PC-9 (cell line): ENCODE measurements at regions not wholly inside any gene's neighbourhood (a gene's known extent, or its start where the extent isn't known, plus 50 kb on each side); places are given as distances from the start of the nearest gene placed in this dataset.

Experiments used
- BruUV-seq: library from RNA; stranded (reverse); fragments of 400-500 nt; replicated peaks from 2 replicates; lab custom pipeline; 2021; lab: Mats Ljungman, UMichigan
- CTCF ChIA-PET: fragments of 300-600 bp; sonication (Branson Sonifier 250); formaldehyde crosslinking; loops from one replicate; lab custom pipeline; 2022; ENCODE audit warnings: antibody characterized with exemption; lab: Charles Lee
- POLR2A ChIA-PET: fragments of 300-600 bp; sonication (Branson Sonifier 250); formaldehyde crosslinking; loops from one replicate; lab custom pipeline; 2022; ENCODE audit warnings: antibody characterized with exemption; ENCODE audit not compliant: unreplicated experiment; lab: Charles Lee
- DNase-seq, 2 experiments: peaks; one replicate each; pipeline versions ENCODE4 v3.0.0 to v3.0.0-alpha.2; 2015 to 2022; ENCODE audit warnings: mixed read lengths in 1 of 2
- H2AFZ ChIP-seq: fragments of 200-600 bp; sonication (generic); 2 replicates; pipeline ENCODE4 v1.8.1; 2017; ENCODE audit warnings: antibody characterized with exemption
- H3F3A ChIP-seq: fragments of 200-600 bp; sonication (generic); 2 replicates; pipeline ENCODE4 v1.8.1; 2017; ENCODE audit warnings: antibody characterized with exemption, mild to moderate bottlenecking, low read depth; ENCODE audit not compliant: insufficient read depth
- H3K27ac ChIP-seq: fragments of 200-600 bp; sonication (generic); 2 replicates; pipeline ENCODE4 v1.6.1; 2016; ENCODE audit warnings: mixed run types
- H3K27me3 ChIP-seq: fragments of 200-600 bp; sonication (generic); 2 replicates; pipeline ENCODE4 v1.6.1; 2016; ENCODE audit warnings: low read depth, mixed run types; ENCODE audit not compliant: insufficient read depth
- H3K36me3 ChIP-seq: fragments of 200-600 bp; sonication (generic); 2 replicates; pipeline ENCODE4 v1.6.1; 2016; ENCODE audit warnings: low read depth, mixed run types
- H3K4me1 ChIP-seq: fragments of 200-600 bp; sonication (generic); replicated peaks from 2 replicates; pipeline ENCODE4 v1.6.1; 2016; ENCODE audit warnings: mixed run types; ENCODE audit not compliant: insufficient read depth
- H3K4me2 ChIP-seq: fragments of 200-600 bp; sonication (generic); 2 replicates; pipeline ENCODE4 v1.6.1; 2017; ENCODE audit warnings: mixed run types
- H3K4me3 ChIP-seq: fragments of 200-600 bp; sonication (generic); 2 replicates; pipeline ENCODE4 v1.6.1; 2016; ENCODE audit warnings: mixed run types
- H3K79me2 ChIP-seq: fragments of 200-600 bp; sonication (generic); 2 replicates; pipeline ENCODE4 v1.6.1; 2017; ENCODE audit warnings: low read depth, mixed run types
- H3K9me2 ChIP-seq: fragments of 200-600 bp; sonication (generic); 2 replicates; pipeline ENCODE4 v1.8.1; 2017; ENCODE audit warnings: mild to moderate bottlenecking; ENCODE audit not compliant: insufficient read depth
- H3K9me3 ChIP-seq: fragments of 200-600 bp; sonication (generic); 2 replicates; pipeline ENCODE4 v1.8.1; 2016; ENCODE audit warnings: low read depth; ENCODE audit not compliant: insufficient read depth
- H4K20me1 ChIP-seq: fragments of 200-600 bp; sonication (generic); 2 replicates; pipeline ENCODE4 v1.8.1; 2017; ENCODE audit not compliant: insufficient read depth
- EZH2 ChIP-seq: fragments of 200-600 bp; sonication (generic); IDR thresholded peaks from 2 replicates; pipeline ENCODE4 v1.8.0; 2017; ENCODE audit warnings: antibody characterized with exemption, low read depth
- intact Hi-C: fragments of 100-400 bp; cut with micrococcal nuclease; formaldehyde crosslinking; loops from one replicate; pipeline ENCODE4 v1.10.0; 2022; ENCODE audit not compliant: unreplicated experiment
- TF ChIP-seq, protein P1 (sequence below): fragments of 200-600 bp; sonication (generic); conservative IDR thresholded peaks from 2 replicates; pipeline ENCODE4 v1.6.1; 2017; ENCODE audit warnings: mixed run types, antibody characterized with exemption, mild to moderate bottlenecking, moderate library complexity

DNA sequence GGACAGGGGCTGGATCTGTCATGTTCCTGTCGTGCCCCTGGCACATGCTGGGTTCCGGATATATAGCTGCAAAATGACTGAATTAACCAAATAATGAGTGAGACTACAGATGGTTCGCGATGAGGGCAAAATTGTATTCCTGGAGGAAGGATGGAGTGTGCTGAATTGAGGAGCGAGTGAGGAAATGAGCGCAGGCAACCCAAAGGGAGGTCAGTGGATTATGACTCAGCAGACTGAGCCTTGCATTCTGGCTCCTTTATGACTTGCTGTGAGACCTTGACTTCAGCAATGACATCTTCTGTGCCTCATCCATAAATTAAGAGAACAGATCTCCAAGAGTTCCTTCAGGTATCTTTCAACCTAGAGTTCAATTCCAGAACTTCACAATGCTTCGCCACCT lies 115.0 kb upstream of the CLDN10 start:
- H3K9me3 ChIP-seq, result no peaks in the 10 kb centered on the region
- H3K4me1 ChIP-seq, result no peaks in the 10 kb centered on the region
- no peaks in the 10 kb centered on the region for H3F3A ChIP-seq
- H3K9me2 ChIP-seq, result 0 out of 2 replicates have a peak, but pooled peaks cover 2% of the 10 kb centered on the region
- intact Hi-C loops, result no loop called here
- no peak overlapping the region for H3K4me2 ChIP-seq
- no peaks in the 10 kb centered on the region for H3K36me3 ChIP-seq
- TF ChIP-seq, protein P1, sequence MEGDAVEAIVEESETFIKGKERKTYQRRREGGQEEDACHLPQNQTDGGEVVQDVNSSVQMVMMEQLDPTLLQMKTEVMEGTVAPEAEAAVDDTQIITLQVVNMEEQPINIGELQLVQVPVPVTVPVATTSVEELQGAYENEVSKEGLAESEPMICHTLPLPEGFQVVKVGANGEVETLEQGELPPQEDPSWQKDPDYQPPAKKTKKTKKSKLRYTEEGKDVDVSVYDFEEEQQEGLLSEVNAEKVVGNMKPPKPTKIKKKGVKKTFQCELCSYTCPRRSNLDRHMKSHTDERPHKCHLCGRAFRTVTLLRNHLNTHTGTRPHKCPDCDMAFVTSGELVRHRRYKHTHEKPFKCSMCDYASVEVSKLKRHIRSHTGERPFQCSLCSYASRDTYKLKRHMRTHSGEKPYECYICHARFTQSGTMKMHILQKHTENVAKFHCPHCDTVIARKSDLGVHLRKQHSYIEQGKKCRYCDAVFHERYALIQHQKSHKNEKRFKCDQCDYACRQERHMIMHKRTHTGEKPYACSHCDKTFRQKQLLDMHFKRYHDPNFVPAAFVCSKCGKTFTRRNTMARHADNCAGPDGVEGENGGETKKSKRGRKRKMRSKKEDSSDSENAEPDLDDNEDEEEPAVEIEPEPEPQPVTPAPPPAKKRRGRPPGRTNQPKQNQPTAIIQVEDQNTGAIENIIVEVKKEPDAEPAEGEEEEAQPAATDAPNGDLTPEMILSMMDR, result no peak
- TF ChIP-seq EZH2, result no peak
- H3K79me2 ChIP-seq, result no peaks in the 10 kb centered on the region
- no peak overlapping the region for H3K4me3 ChIP-seq
- DNase-seq, result no peak
- no peaks in the 10 kb centered on the region for H4K20me1 ChIP-seq
- POLR2A ChIA-PET, result no interaction called here
- CTCF ChIA-PET, result no interaction called here
- H2AFZ ChIP-seq, result no peak overlapping the region
- BruUV-seq, result no TSS peak
- no peak overlapping the region for H3K27ac ChIP-seq
- H3K27me3 ChIP-seq, result no peaks in the 10 kb centered on the region

DNA sequence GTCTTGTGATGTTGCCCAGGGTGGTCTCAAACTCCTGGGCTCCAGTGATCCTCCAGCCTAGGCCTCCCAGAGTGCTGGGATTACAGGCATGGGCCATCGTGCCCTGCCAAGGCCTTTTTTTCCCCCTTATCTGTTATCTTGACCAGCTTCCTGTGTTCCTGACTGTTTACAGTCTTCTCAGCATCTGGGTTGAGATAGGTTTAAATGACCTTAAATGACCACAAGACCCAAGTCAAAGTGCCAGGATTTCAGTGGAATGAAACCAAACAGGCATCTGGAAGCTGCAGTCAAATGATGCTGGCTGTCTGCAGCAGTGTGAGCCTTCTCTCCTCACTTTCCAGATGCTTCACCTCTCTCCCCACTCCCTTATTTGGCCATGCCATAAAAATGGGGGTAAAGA lies 114.2 kb upstream of the CLDN10 start:
- Histone ChIP-seq H3K4me3 (no peak overlapping the region), H3K79me2 (no peaks in the 10 kb centered on the region), H3K9me3 (no peaks in the 10 kb centered on the region), H2AFZ (no peak overlapping the region), H3K27me3 (no peaks in the 10 kb centered on the region), H3K9me2 (0 out of 2 replicates have a peak, but pooled peaks cover 2% of the 10 kb centered on the region), H3K27ac (no peak overlapping the region), H3K36me3 (no peaks in the 10 kb centered on the region), H3F3A (no peaks in the 10 kb centered on the region), H4K20me1 (no peaks in the 10 kb centered on the region), H3K4me2 (no peak overlapping the region), H3K4me1 (no peaks in the 10 kb centered on the region)
- intact Hi-C loops, result no loop called here
- ChIA-PET CTCF (no interaction called here), POLR2A (no interaction called here)
- no TSS peak for BruUV-seq
- no peak for DNase-seq
- TF ChIP-seq EZH2, result no peak
- TF ChIP-seq, protein P1, result no peak

DNA sequence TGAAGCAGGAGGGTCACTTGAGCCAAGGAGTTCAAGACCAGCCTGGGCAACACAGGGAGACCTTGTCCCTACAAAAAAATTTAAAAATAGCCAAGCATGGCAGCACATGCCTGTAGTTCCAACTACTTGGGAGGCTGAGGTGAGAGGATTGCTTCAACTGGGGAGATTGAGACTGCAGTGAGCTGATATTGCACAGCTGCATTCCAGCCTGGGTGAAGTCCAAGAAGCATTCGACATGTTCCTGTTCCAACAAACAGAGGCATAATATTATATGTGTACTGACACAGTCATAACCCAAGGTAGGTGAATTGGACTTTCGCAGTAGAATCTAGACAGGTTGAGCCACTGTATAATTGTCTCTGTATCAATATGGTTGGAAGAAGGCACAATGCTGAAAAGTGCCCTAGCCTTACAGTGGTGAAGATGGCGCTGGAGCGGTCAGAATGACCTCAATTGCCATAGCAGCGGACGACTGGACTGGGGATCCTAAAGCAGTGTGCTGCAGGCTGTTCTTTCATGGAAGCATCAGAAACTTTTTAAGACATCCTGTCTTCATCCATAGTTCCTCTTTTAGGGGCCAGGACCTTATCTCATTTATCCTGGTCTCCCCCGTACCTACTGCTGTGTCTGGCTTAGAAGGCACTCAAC lies 112.0 kb upstream of the CLDN10 start:
- CTCF ChIA-PET, result no interaction called here
- Histone ChIP-seq H3K4me3 (no peak overlapping the region), H3K36me3 (no peaks in the 10 kb centered on the region), H4K20me1 (no peaks in the 10 kb centered on the region), H3K4me1 (no peaks in the 10 kb centered on the region), H2AFZ (no peak overlapping the region), H3K27ac (no peak overlapping the region), H3K4me2 (no peak overlapping the region), H3K79me2 (no peaks in the 10 kb centered on the region), H3K9me2 (0 out of 2 replicates have a peak, but pooled peaks cover 2% of the 10 kb centered on the region), H3K27me3 (no peaks in the 10 kb centered on the region; the same call in 1 of the 2 replicates), H3F3A (no peaks in the 10 kb centered on the region), H3K9me3 (no peaks in the 10 kb centered on the region)
- no TSS peak for BruUV-seq
- POLR2A ChIA-PET, result no interaction called here
- no peak for DNase-seq
- intact Hi-C loops, result no loop called here
- no peak for TF ChIP-seq EZH2
- TF ChIP-seq, protein P1, result no peak
